ENCODE measurements at regions not wholly inside any gene's neighbourhood (a gene's known extent, or its start where the extent isn't known, plus 50 kb on each side); places are given as distances from the start of the nearest gene placed in this dataset.

DNA sequence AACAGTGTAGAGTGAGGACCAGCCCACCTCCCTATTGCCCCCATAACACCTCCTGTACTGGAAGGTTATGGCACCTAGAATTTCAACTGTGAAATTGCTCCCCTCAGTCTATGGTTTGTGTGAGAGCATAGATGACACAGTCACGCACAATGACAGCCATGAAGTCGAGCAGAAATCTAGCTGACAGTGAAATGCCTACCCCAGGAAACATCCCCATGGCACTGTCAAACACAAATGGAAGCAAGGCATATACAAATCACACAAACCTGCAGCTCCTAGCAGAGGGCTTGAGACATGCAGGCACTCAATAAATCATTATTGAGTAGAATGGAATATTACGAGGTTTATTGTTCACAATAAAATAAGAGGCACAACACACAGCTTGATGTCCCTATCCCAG lies 142.5 kb upstream of the ST6GALNAC5 start:
- TF ChIP-seq, protein P1, sequence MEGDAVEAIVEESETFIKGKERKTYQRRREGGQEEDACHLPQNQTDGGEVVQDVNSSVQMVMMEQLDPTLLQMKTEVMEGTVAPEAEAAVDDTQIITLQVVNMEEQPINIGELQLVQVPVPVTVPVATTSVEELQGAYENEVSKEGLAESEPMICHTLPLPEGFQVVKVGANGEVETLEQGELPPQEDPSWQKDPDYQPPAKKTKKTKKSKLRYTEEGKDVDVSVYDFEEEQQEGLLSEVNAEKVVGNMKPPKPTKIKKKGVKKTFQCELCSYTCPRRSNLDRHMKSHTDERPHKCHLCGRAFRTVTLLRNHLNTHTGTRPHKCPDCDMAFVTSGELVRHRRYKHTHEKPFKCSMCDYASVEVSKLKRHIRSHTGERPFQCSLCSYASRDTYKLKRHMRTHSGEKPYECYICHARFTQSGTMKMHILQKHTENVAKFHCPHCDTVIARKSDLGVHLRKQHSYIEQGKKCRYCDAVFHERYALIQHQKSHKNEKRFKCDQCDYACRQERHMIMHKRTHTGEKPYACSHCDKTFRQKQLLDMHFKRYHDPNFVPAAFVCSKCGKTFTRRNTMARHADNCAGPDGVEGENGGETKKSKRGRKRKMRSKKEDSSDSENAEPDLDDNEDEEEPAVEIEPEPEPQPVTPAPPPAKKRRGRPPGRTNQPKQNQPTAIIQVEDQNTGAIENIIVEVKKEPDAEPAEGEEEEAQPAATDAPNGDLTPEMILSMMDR (IDR thresholded peaks at IDR 0.05; ENCODE audit: extremely low read depth in 1 of 2, insufficient read depth in 1 of 2, low read depth in 1 of 2, low read length in 2 of 2) = no peak
- no peak for TF ChIP-seq POLR2A (IDR thresholded peaks at IDR 0.05; ENCODE audit: low read depth, low read length)
- no peak for TF ChIP-seq MYC (IDR thresholded peaks at IDR 0.05; ENCODE audit: low read depth, low read length)
- no peak for TF ChIP-seq GATA2 (IDR thresholded peaks at IDR 0.05; ENCODE audit: insufficient read depth, insufficient read length, low read depth, low read length)
- TF ChIP-seq POLR2AphosphoS5 (IDR thresholded peaks at IDR 0.05; ENCODE audit: insufficient read depth, low read depth, low read length) = no peak
